SK-N-SH treated with all-trans-retinoic acid at 6 μM for 48 hours (cell line): ENCODE measurements at regions not wholly inside any gene's neighbourhood (a gene's known extent, or its start where the extent isn't known, plus 50 kb on each side); places are given as distances from the start of the nearest gene placed in this dataset.

Source experiments
- ATAC-seq: fragments of 200-7000 bp; cut with Tn5 transposase; 3 replicates; pipeline ENCODE4 v1.9.1; 2020; ENCODE audit warnings: mild to moderate bottlenecking, moderate library complexity
- ARNTL ChIP-seq: fragments of 450-650 bp; formaldehyde crosslinking; IDR thresholded peaks from 2 replicates; pipeline ENCODE4 v1.5.0; 2020; ENCODE audit warnings: low read depth, mild to moderate bottlenecking, moderate library complexity, borderline replicate concordance
- BACH2 ChIP-seq: fragments of 250-450 bp; sonication (Bioruptor Pico); IDR thresholded peaks from 2 replicates; pipeline ENCODE4 v1.9.0; 2021; ENCODE audit warnings: mild to moderate bottlenecking, borderline replicate concordance
- CSDC2 ChIP-seq: fragments of 250-450 bp; sonication (Bioruptor Pico); IDR thresholded peaks from 2 replicates; pipeline ENCODE4 v1.5.0; 2020; ENCODE audit warnings: mild to moderate bottlenecking, moderate library complexity
- ESRRG ChIP-seq: fragments of 250-450 bp; sonication (Bioruptor Pico); IDR thresholded peaks from 2 replicates; pipeline ENCODE4 v1.6.1; 2021; ENCODE audit warnings: mild to moderate bottlenecking
- GLIS3 ChIP-seq: fragments of 250-450 bp; sonication (Bioruptor Pico); IDR thresholded peaks from 2 replicates; pipeline ENCODE4 v1.5.0; 2020; ENCODE audit warnings: mild to moderate bottlenecking, moderate library complexity
- OSR1 ChIP-seq: fragments of 250-450 bp; sonication (Bioruptor Pico); IDR thresholded peaks from 2 replicates; pipeline ENCODE4 v1.8.0; 2022; ENCODE audit warnings: moderate library complexity, mild to moderate bottlenecking, inconsistent platforms
- RARB ChIP-seq: fragments of 250-450 bp; sonication (Bioruptor Pico); IDR thresholded peaks from 2 replicates; pipeline ENCODE4 v1.8.0; 2021; ENCODE audit warnings: mild to moderate bottlenecking, moderate library complexity
- SNAI2 ChIP-seq: fragments of 250-450 bp; sonication (Bioruptor Pico); IDR thresholded peaks from 2 replicates; pipeline ENCODE4 v1.5.0; 2020; ENCODE audit warnings: mild to moderate bottlenecking, moderate library complexity
- TCF4 ChIP-seq: fragments of 250-450 bp; sonication (Bioruptor Pico); IDR thresholded peaks from 2 replicates; pipeline ENCODE4 v1.8.0; 2021; ENCODE audit warnings: mild to moderate bottlenecking, moderate library complexity, borderline replicate concordance
- TOX ChIP-seq: fragments of 250-450 bp; sonication (Bioruptor Pico); IDR thresholded peaks from 2 replicates; pipeline ENCODE4 v1.8.0; 2021; ENCODE audit warnings: mild to moderate bottlenecking, moderate library complexity, borderline replicate concordance
- ZC3H10 ChIP-seq: fragments of 250-450 bp; sonication (Bioruptor Pico); IDR thresholded peaks from 2 replicates; pipeline ENCODE4 v1.5.1; 2021; ENCODE audit warnings: mild to moderate bottlenecking, moderate library complexity
- ZFP3 ChIP-seq: fragments of 250-450 bp; sonication (Bioruptor Pico); IDR thresholded peaks from 2 replicates; pipeline ENCODE4 v1.5.0; 2020; ENCODE audit warnings: mild to moderate bottlenecking, moderate library complexity
- ZFP30 ChIP-seq: fragments of 450-650 bp; formaldehyde crosslinking; IDR thresholded peaks from 2 replicates; pipeline ENCODE4 v1.5.0; 2022; ENCODE audit warnings: mild to moderate bottlenecking, moderate library complexity
- ZNF565 ChIP-seq: fragments of 450-650 bp; formaldehyde crosslinking; conservative IDR thresholded peaks from 2 replicates; pipeline ENCODE4 v1.5.0; 2020; ENCODE audit warnings: low read depth, mild to moderate bottlenecking, moderate library complexity
- ZNF70 ChIP-seq: fragments of 450-650 bp; formaldehyde crosslinking; IDR thresholded peaks from 2 replicates; pipeline ENCODE4 v1.5.0; 2020; ENCODE audit warnings: mild to moderate bottlenecking, moderate library complexity
- ZNF8 ChIP-seq: fragments of 450-650 bp; formaldehyde crosslinking; IDR thresholded peaks from 2 replicates; pipeline ENCODE4 v1.5.0; 2020; ENCODE audit warnings: mild to moderate bottlenecking, moderate library complexity
- TF ChIP-seq, protein P1 (sequence below): fragments of 250-450 bp; sonication (Bioruptor Pico); IDR thresholded peaks from 2 replicates; pipeline ENCODE4 v1.5.0; 2020; ENCODE audit warnings: mild to moderate bottlenecking, moderate library complexity
- TF ChIP-seq, protein P2 (sequence below): fragments of 250-450 bp; sonication (Bioruptor Pico); IDR thresholded peaks from 2 replicates; pipeline ENCODE4 v1.8.0; 2020; ENCODE audit warnings: mild to moderate bottlenecking, moderate library complexity, borderline replicate concordance
- TF ChIP-seq, protein P3 (sequence below): fragments of 250-450 bp; sonication (Bioruptor Pico); IDR thresholded peaks from 2 replicates; pipeline ENCODE4 v1.8.0; 2021; ENCODE audit warnings: low read depth, mild to moderate bottlenecking, moderate library complexity, borderline replicate concordance
- TF ChIP-seq, protein P4 (sequence below): fragments of 250-450 bp; sonication (Bioruptor Pico); IDR thresholded peaks from 2 replicates; pipeline ENCODE4 v1.5.1; 2021; ENCODE audit warnings: mild to moderate bottlenecking, moderate library complexity

DNA sequence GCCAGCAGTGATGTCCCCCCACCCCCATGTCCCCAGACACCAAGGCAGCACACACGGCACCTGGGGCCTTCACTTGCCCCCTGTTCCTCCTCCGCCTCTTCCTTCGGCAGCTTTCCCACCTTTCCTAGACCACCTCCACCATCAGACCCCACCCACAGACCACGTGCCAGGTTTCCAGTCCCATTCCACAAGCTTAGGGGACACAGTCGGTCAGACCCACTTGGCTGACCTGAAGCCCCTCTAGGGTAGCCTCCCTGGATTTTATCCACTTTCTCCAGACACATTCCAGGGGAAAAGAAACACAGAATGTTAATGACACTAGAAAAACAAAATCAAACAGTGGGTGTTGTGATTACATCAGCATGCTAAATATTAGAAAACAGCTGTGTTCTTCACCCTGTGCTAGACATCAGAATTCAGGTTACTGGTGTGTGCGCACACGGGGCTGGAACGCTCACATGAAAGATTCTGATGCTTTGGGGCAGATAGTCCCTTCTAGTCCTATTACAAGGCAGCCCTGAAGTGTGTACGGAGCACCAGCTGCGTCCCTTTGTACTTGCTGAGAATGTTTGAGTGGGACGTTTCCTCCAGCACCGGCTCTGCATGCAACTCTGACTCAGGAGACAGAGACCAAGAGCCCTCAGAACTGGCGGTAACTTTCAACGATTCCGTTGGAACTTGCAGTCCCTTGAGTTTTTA, 75.5 kb upstream of the PPP2R2D start:
- no peak for ATAC-seq
- TF ChIP-seq, protein P1, sequence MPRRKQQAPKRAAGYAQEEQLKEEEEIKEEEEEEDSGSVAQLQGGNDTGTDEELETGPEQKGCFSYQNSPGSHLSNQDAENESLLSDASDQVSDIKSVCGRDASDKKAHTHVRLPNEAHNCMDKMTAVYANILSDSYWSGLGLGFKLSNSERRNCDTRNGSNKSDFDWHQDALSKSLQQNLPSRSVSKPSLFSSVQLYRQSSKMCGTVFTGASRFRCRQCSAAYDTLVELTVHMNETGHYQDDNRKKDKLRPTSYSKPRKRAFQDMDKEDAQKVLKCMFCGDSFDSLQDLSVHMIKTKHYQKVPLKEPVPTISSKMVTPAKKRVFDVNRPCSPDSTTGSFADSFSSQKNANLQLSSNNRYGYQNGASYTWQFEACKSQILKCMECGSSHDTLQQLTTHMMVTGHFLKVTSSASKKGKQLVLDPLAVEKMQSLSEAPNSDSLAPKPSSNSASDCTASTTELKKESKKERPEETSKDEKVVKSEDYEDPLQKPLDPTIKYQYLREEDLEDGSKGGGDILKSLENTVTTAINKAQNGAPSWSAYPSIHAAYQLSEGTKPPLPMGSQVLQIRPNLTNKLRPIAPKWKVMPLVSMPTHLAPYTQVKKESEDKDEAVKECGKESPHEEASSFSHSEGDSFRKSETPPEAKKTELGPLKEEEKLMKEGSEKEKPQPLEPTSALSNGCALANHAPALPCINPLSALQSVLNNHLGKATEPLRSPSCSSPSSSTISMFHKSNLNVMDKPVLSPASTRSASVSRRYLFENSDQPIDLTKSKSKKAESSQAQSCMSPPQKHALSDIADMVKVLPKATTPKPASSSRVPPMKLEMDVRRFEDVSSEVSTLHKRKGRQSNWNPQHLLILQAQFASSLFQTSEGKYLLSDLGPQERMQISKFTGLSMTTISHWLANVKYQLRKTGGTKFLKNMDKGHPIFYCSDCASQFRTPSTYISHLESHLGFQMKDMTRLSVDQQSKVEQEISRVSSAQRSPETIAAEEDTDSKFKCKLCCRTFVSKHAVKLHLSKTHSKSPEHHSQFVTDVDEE: no peak
- no peak for TF ChIP-seq BACH2 (CRISPR knock-in tag)
- no peak for TF ChIP-seq ZNF8
- TF ChIP-seq ZFP3 (CRISPR knock-in tag): no peak
- TF ChIP-seq CSDC2: no peak
- no peak for TF ChIP-seq OSR1 (CRISPR knock-in tag)
- no peak for TF ChIP-seq ZFP30
- TF ChIP-seq TCF4 (CRISPR knock-in tag): no peak
- TF ChIP-seq, protein P2, sequence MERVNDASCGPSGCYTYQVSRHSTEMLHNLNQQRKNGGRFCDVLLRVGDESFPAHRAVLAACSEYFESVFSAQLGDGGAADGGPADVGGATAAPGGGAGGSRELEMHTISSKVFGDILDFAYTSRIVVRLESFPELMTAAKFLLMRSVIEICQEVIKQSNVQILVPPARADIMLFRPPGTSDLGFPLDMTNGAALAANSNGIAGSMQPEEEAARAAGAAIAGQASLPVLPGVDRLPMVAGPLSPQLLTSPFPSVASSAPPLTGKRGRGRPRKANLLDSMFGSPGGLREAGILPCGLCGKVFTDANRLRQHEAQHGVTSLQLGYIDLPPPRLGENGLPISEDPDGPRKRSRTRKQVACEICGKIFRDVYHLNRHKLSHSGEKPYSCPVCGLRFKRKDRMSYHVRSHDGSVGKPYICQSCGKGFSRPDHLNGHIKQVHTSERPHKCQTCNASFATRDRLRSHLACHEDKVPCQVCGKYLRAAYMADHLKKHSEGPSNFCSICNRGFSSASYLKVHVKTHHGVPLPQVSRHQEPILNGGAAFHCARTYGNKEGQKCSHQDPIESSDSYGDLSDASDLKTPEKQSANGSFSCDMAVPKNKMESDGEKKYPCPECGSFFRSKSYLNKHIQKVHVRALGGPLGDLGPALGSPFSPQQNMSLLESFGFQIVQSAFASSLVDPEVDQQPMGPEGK (CRISPR knock-in tag): no peak
- no peak for TF ChIP-seq ZNF565 (CRISPR knock-in tag)
- TF ChIP-seq RARB (CRISPR knock-in tag): no peak
- no peak for TF ChIP-seq ZNF70
- TF ChIP-seq ZC3H10 (CRISPR knock-in tag): no peak
- TF ChIP-seq ARNTL (CRISPR knock-in tag): no peak

DNA sequence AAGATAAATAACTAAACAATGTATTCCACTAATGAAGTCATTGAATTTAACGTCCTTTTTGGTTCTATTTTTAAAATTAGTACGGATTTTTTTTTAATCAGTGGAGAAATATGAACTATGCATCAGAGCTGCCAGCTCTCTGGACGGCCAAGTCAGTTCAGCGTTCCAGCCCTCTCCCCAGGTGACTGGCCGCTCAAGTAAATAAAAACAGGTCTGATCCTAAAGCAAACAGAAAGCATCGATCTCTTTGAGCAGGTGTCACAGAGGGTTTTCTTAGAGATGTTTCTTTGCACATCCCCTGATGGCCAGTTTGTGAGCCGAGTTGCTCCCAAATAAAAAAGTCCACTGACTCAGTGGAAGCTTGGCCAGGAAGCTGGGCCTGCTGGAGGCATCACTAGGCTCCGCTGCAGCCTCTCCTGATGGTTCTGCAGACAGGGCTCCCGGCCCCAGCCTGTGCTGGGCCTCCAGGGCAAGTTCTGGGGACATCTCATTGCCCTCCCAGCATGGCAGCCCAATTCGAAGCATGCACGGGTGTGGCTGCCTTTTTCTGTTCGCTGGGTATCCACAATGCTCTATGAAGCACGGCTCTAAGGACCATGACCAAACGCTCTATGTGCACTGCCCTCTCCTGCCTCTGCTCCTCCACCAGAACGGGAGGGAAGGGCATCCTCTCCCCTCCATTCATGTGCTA, 74.7 kb upstream of the PPP2R2D start:
- ATAC-seq: no peak
- TF ChIP-seq, protein P3, sequence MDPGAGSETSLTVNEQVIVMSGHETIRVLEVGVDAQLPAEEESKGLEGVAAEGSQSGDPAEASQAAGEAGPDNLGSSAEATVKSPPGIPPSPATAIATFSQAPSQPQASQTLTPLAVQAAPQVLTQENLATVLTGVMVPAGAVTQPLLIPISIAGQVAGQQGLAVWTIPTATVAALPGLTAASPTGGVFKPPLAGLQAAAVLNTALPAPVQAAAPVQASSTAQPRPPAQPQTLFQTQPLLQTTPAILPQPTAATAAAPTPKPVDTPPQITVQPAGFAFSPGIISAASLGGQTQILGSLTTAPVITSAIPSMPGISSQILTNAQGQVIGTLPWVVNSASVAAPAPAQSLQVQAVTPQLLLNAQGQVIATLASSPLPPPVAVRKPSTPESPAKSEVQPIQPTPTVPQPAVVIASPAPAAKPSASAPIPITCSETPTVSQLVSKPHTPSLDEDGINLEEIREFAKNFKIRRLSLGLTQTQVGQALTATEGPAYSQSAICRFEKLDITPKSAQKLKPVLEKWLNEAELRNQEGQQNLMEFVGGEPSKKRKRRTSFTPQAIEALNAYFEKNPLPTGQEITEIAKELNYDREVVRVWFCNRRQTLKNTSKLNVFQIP (CRISPR knock-in tag): no peak
- TF ChIP-seq, protein P2 (CRISPR knock-in tag): no peak
- TF ChIP-seq RARB (CRISPR knock-in tag): no peak
- TF ChIP-seq BACH2 (CRISPR knock-in tag): no peak
- TF ChIP-seq ZC3H10 (CRISPR knock-in tag): no peak
- TF ChIP-seq, protein P4, sequence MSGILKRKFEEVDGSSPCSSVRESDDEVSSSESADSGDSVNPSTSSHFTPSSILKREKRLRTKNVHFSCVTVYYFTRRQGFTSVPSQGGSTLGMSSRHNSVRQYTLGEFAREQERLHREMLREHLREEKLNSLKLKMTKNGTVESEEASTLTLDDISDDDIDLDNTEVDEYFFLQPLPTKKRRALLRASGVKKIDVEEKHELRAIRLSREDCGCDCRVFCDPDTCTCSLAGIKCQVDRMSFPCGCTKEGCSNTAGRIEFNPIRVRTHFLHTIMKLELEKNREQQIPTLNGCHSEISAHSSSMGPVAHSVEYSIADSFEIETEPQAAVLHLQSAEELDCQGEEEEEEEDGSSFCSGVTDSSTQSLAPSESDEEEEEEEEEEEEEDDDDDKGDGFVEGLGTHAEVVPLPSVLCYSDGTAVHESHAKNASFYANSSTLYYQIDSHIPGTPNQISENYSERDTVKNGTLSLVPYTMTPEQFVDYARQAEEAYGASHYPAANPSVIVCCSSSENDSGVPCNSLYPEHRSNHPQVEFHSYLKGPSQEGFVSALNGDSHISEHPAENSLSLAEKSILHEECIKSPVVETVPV (CRISPR knock-in tag): no peak
- no peak for TF ChIP-seq SNAI2 (CRISPR knock-in tag)
- no peak for TF ChIP-seq TCF4 (CRISPR knock-in tag)
- TF ChIP-seq ZNF70: no peak
- TF ChIP-seq ZFP3 (CRISPR knock-in tag): no peak
- no peak for TF ChIP-seq TOX (CRISPR knock-in tag)
- no peak for TF ChIP-seq GLIS3 (CRISPR knock-in tag)
- TF ChIP-seq OSR1 (CRISPR knock-in tag): no peak
- TF ChIP-seq ESRRG (CRISPR knock-in tag): no peak
- TF ChIP-seq CSDC2: no peak
- TF ChIP-seq ZFP30: no peak
